Neural cell (in vitro differentiated cells): ENCODE measurements at regions not wholly inside any gene's neighbourhood (a gene's known extent, or its start where the extent isn't known, plus 50 kb on each side); places are given as distances from the start of the nearest gene placed in this dataset.

Experiments
- EP300 ChIP-seq: fragments of 450-650 bp; conservative IDR thresholded peaks from 2 replicates; pipeline ENCODE4 v1.6.1; 2014; ENCODE audit warnings: antibody characterized with exemption, mild to moderate bottlenecking, moderate library complexity; ENCODE audit not compliant: poor library complexity, severe bottlenecking
- EZH2 ChIP-seq: fragments of 200-600, 300-800 bp; shearing (Covaris generic), sonication (generic); IDR thresholded peaks from 2 replicates; pipeline ENCODE4 v1.6.1; 2014; ENCODE audit warnings: antibody characterized with exemption, low read length, borderline replicate concordance, mild to moderate bottlenecking; ENCODE audit not compliant: insufficient read depth, poor library complexity, severe bottlenecking
- MXI1 ChIP-seq: fragments of 450-650 bp; conservative IDR thresholded peaks from 2 replicates; pipeline ENCODE4 v1.6.1; 2014; ENCODE audit warnings: antibody characterized with exemption, mild to moderate bottlenecking; ENCODE audit not compliant: poor library complexity, severe bottlenecking
- RAD21 ChIP-seq: fragments of 450-650 bp; conservative IDR thresholded peaks from 2 replicates; pipeline ENCODE4 v1.6.1; 2014; ENCODE audit warnings: antibody characterized with exemption, mild to moderate bottlenecking, moderate library complexity
- REST ChIP-seq: IDR thresholded peaks from 2 replicates; pipeline ENCODE4 v1.6.1; 2012; ENCODE audit warnings: borderline replicate concordance
- TF ChIP-seq, protein P1 (sequence below): fragments of 450-650 bp; IDR thresholded peaks from 2 replicates; pipeline ENCODE4 v1.5.1; 2014; ENCODE audit warnings: antibody characterized with exemption, mild to moderate bottlenecking, moderate library complexity; ENCODE audit not compliant: poor library complexity, severe bottlenecking

GRCh38 chr2:75367401-75367800 lies 168.1 kb upstream of the TACR1 start:
- TF ChIP-seq EP300: no peak
- TF ChIP-seq, protein P1, sequence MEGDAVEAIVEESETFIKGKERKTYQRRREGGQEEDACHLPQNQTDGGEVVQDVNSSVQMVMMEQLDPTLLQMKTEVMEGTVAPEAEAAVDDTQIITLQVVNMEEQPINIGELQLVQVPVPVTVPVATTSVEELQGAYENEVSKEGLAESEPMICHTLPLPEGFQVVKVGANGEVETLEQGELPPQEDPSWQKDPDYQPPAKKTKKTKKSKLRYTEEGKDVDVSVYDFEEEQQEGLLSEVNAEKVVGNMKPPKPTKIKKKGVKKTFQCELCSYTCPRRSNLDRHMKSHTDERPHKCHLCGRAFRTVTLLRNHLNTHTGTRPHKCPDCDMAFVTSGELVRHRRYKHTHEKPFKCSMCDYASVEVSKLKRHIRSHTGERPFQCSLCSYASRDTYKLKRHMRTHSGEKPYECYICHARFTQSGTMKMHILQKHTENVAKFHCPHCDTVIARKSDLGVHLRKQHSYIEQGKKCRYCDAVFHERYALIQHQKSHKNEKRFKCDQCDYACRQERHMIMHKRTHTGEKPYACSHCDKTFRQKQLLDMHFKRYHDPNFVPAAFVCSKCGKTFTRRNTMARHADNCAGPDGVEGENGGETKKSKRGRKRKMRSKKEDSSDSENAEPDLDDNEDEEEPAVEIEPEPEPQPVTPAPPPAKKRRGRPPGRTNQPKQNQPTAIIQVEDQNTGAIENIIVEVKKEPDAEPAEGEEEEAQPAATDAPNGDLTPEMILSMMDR: no peak
- no peak for TF ChIP-seq REST
- no peak for TF ChIP-seq RAD21
- TF ChIP-seq MXI1: no peak
- TF ChIP-seq EZH2: no peak
